K562 (cell line): ENCODE measurements at regions not wholly inside any gene's neighbourhood (a gene's known extent, or its start where the extent isn't known, plus 50 kb on each side); places are given as distances from the start of the nearest gene placed in this dataset.
A peak's percentile ranks its signal among the peaks of the same experiment; 100 is the strongest.

Source experiments
- ATF7 ChIP-seq: fragments of 450-650 bp; IDR thresholded peaks from 2 replicates; pipeline ENCODE4 v1.7.1; 2014; ENCODE audit warnings: mild to moderate bottlenecking, moderate library complexity
- BMI1 ChIP-seq: fragments of 150-350 bp; IDR thresholded peaks from 2 replicates; pipeline ENCODE4 v1.6.1; 2014; ENCODE audit warnings: low read length
- CHCHD3 ChIP-seq: fragments of 250-450 bp; sonication (Bioruptor Pico); IDR thresholded peaks from 2 replicates; pipeline ENCODE4 v2.1.2; 2022; ENCODE audit warnings: mild to moderate bottlenecking
- CREB5 ChIP-seq: fragments of 250-450 bp; sonication (Bioruptor Pico); IDR thresholded peaks from 2 replicates; pipeline ENCODE4 v1.5.0; 2020; ENCODE audit warnings: mild to moderate bottlenecking
- CUX1 ChIP-seq: fragments of 200-800 bp; sonication (Bioruptor generic); IDR thresholded peaks from 2 replicates; pipeline ENCODE4 v1.6.1; 2016; ENCODE audit warnings: missing genetic modification characterization, missing compliant biosample characterization
- CXXC5 ChIP-seq: fragments of 250-450 bp; sonication (Bioruptor Pico); IDR thresholded peaks from 2 replicates; pipeline ENCODE4 v1.8.0; 2022; ENCODE audit warnings: inconsistent platforms, mild to moderate bottlenecking, moderate library complexity
- ETV6 ChIP-seq, 3 experiments: fragments of 150-350 bp in 1 of 3; sonication (generic) in 1 of 3; formaldehyde crosslinking in 1 of 3; IDR thresholded peaks; 2 replicates each; pipeline versions ENCODE4 v1.6.1 to v1.8.0; 2014 to 2022; ENCODE audit warnings: borderline replicate concordance in 2 of 3, low read depth in 2 of 3, antibody characterized with exemption in 1 of 3, low read length in 1 of 3, mild to moderate bottlenecking in 1 of 3, missing genetic modification reagents in 1 of 3
- GABPA ChIP-seq: fragments of 200-800 bp; sonication (Bioruptor generic); conservative IDR thresholded peaks from 2 replicates; pipeline ENCODE4 v1.6.1; 2016; ENCODE audit warnings: low read depth, missing genetic modification characterization, missing compliant biosample characterization
- GATA2 ChIP-seq: sonication (generic); formaldehyde crosslinking; IDR thresholded peaks from 2 replicates; pipeline ENCODE4 v1.4.0; 2020; ENCODE audit warnings: mild to moderate bottlenecking, missing genetic modification reagents
- KAT8 ChIP-seq: fragments of 450-650 bp; IDR thresholded peaks from 2 replicates; pipeline ENCODE4 v1.6.1; 2016; ENCODE audit warnings: low read depth, mild to moderate bottlenecking
- KDM1A ChIP-seq, 2 experiments: fragments of 450-650 bp; IDR thresholded peaks; 2 replicates each; pipeline ENCODE4 v1.6.1; 2016; ENCODE audit warnings: mild to moderate bottlenecking in 2 of 2
- MAZ ChIP-seq, 2 experiments: fragments of 450-650 bp in 1 of 2; sonication (generic) in 1 of 2; formaldehyde crosslinking; IDR thresholded peaks in 1 of 2; conservative IDR thresholded peaks in 1 of 2; 2 replicates each; pipeline versions ENCODE4 v1.4.0 to v1.5.0; 2020; ENCODE audit warnings: mild to moderate bottlenecking in 1 of 2, missing genetic modification reagents in 1 of 2
- POLR2H ChIP-seq: IDR thresholded peaks from 2 replicates; pipeline ENCODE4 v1.6.1; 2016; ENCODE audit warnings: missing genetic modification characterization, low read depth, mild to moderate bottlenecking, control low read depth, missing compliant biosample characterization, moderate library complexity
- SMARCA5 ChIP-seq: fragments of 450-650 bp; IDR thresholded peaks from 2 replicates; pipeline ENCODE4 v1.6.1; 2016
- STAT5B ChIP-seq: fragments of 250-450 bp; sonication (Bioruptor Pico); IDR thresholded peaks from 2 replicates; pipeline ENCODE4 v1.8.0; 2021; ENCODE audit warnings: mild to moderate bottlenecking, inconsistent platforms
- TBL1XR1 ChIP-seq, 2 experiments: IDR thresholded peaks; 2 replicates each; pipeline ENCODE4 v1.6.1; 2012; ENCODE audit warnings: improper control_type of control experiment in 2 of 2, low read length in 2 of 2, mild to moderate bottlenecking in 1 of 2
- TEAD4 ChIP-seq, 2 experiments: sonication (generic) in 1 of 2; formaldehyde crosslinking in 1 of 2; IDR thresholded peaks; 2 replicates each; pipeline versions ENCODE4 v1.6.1 to v1.8.0; 2012 to 2022; ENCODE audit warnings: borderline replicate concordance in 1 of 2, inconsistent platforms in 1 of 2, low read length in 1 of 2, mild to moderate bottlenecking in 1 of 2, missing genetic modification reagents in 1 of 2
- TRIM24 ChIP-seq, 2 experiments: fragments of 450-650 bp; IDR thresholded peaks; 2 replicates each; pipeline ENCODE4 v1.6.1; 2016
- ZNF197 ChIP-seq: fragments of 200-800 bp; sonication (Bioruptor generic); IDR thresholded peaks from 2 replicates; pipeline ENCODE4 v1.6.1; 2016; ENCODE audit warnings: low read depth, missing genetic modification characterization, missing compliant biosample characterization
- ZNF384 ChIP-seq: IDR thresholded peaks from 2 replicates; pipeline ENCODE4 v1.6.1; 2012; ENCODE audit warnings: low read depth, low read length, improper control_type of control experiment
- ZNF668 ChIP-seq: fragments of 250-450 bp; sonication (Bioruptor Pico); IDR thresholded peaks from 2 replicates; pipeline ENCODE4 v1.8.0; 2022; ENCODE audit warnings: mild to moderate bottlenecking, inconsistent platforms

DNA sequence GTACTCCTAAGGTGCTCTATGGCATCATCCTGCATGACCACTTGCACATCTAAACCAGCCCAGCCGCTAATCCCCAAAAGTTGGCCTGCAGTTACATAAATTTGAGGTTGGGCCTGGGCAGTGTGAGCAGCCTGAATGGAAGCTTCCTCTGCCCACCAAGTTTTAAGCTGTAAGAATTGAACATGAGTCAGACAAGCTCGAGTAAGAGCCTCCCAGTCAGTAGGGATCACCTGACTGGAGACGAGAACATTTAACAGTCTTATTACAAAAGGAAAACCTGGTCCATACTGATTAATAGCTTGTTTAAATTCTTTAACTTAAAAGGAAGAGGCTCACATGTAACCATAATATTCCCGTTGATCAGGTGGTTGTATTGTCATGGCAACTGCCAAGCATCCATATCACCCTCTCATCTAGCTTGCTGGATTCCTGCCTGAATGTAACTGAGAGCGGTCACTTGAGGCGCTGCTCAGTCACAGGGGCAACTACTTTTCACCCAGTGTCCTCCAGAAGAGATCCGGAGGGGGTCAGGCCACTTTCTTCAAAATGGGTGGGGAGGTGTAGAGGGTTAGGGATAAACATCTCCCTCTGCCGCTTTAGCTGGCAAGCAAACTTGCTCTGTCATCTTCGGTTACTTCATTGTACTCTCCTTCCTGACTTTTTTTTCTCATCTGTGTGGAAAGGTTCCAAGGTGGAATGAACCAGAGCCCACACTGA, 56.6 kb upstream of the WDR1 start (continued):
- TF ChIP-seq CUX1 (CRISPR knock-in tag) (peak; percentile 41; the same call in 1 of the 2 replicates), ZNF668 (CRISPR knock-in tag) (0 out of 2 replicates have a peak, but pooled peaks have one; percentile 15), ZNF384 (peak; percentile 96), BMI1 (peak; percentile 87), KAT8 (no peak), KDM1A (IDR thresholded peaks at IDR 0.05) (peak; percentile 48 to 50; a peak in 3 of 4 replicates), TBL1XR1 (IDR thresholded peaks at IDR 0.05; ENCODE audit: low read length in 2 of 2) (peak in 1 of 2 experiments; percentile 63; a peak in 2 of 4 replicates), STAT5B (CRISPR knock-in tag) (no peak), CXXC5 (peak; percentile 73), TEAD4 (IDR thresholded peaks at IDR 0.05; ENCODE audit: low read length) (peak; percentile 78), TEAD4 (CRISPR knock-in tag; IDR thresholded peaks at IDR 0.05; ENCODE audit: borderline replicate concordance) (no peak), CREB5 (CRISPR knock-in tag) (0 out of 2 replicates have a peak, but pooled peaks have one; percentile 14), TRIM24 (IDR thresholded peaks at IDR 0.05) (peak; percentile 72 to 76), ATF7 (peak; percentile 93), ETV6 (IDR thresholded peaks at IDR 0.05; ENCODE audit: borderline replicate concordance in 1 of 2, low read depth in 2 of 2, low read length in 1 of 2) (0 out of 4 replicates have a peak, but pooled peaks of 1 of the 2 experiments have one; percentile 45), ETV6 (CRISPR knock-in tag; IDR thresholded peaks at IDR 0.05; ENCODE audit: borderline replicate concordance) (no peak), GATA2 (peak; percentile 96), ZNF197 (CRISPR knock-in tag) (0 out of 2 replicates have a peak, but pooled peaks have one; percentile 20), CHCHD3 (CRISPR knock-in tag) (no peak), GABPA (tag) (no peak), POLR2H (tag) (peak; percentile 36; the same call in 1 of the 2 replicates), MAZ (CRISPR knock-in tag; conservative IDR thresholded peaks at IDR 0.05 in 1 of 2, IDR thresholded peaks at IDR 0.05 in 1 of 2) (peak; percentile 55 to 92), SMARCA5 (no peak)
